Cardiac septum (tissue), 1 donor: ENCODE measurements at regions not wholly inside any gene's neighbourhood (a gene's known extent, or its start where the extent isn't known, plus 50 kb on each side); places are given as distances from the start of the nearest gene placed in this dataset.
"Not testable (repeated sequence)": the region's sequence is repeated elsewhere in the genome, so short reads cannot be mapped to it uniquely, and the experiment has no call there.

ENCODE experiments used
- DNase-seq: peaks from one replicate; pipeline ENCODE4 v3.0.0-alpha.2; 2020; ENCODE audit warnings: low spot score
- intact Hi-C: fragments of 100-400 bp; cut with DNase I; formaldehyde crosslinking; loops from one replicate; pipeline ENCODE4 v1.14.0; 2022
- donor health status: DM: no; HTN: no; CAD: no.

- intact Hi-C loops, result no loop called here
- no peak for DNase-seq
Measured at GRCh38 chr6:50899306-50899870, 80.7 kb downstream of the TFAP2B start.

- DNase-seq, result no peak
- intact Hi-C loops, result no loop called here
Measured at GRCh38 chr6:50902260-50902659, 83.6 kb downstream of the TFAP2B start.

- intact Hi-C loops, result no loop called here
Measured at GRCh38 chr6:50905297-50905696, 86.6 kb downstream of the TFAP2B start.

GRCh38 chr6:50907565-50907964 lies 88.9 kb downstream of the TFAP2B start:
- DNase-seq, result no peak
- intact Hi-C loops, result no loop called here

More at GRCh38 chr6:50905297-50905696, 86.6 kb downstream of the TFAP2B start:
- DNase-seq, result no peak

- DNase-seq, result no peak
- intact Hi-C loops, result no loop called here
Measured at GRCh38 chr6:50913105-50913770, 94.6 kb downstream of the TFAP2B start.

- DNase-seq, intact Hi-C loops: not testable (repeated sequence)
Measured at GRCh38 chr6:50921378-50921777, 102.7 kb downstream of the TFAP2B start.

GRCh38 chr6:50921968-50922367 lies 103.3 kb downstream of the TFAP2B start:
- intact Hi-C loops, result no loop called here
- no peak for DNase-seq

GRCh38 chr6:50922579-50923525 lies 104.2 kb downstream of the TFAP2B start:
- intact Hi-C loops, result no loop called here
- DNase-seq, result no peak

- intact Hi-C loops, result no loop called here
- no peak for DNase-seq
Measured at GRCh38 chr6:50924758-50925157, 106.1 kb downstream of the TFAP2B start.

- no peak for DNase-seq
Measured at GRCh38 chr6:50925548-50925947, 106.9 kb downstream of the TFAP2B start.

GRCh38 chr6:50925981-50926380 lies 107.3 kb downstream of the TFAP2B start:
- intact Hi-C loops, result no loop called here
- no peak for DNase-seq

More at GRCh38 chr6:50925548-50925947, 106.9 kb downstream of the TFAP2B start:
- intact Hi-C loops, result no loop called here

GRCh38 chr6:50927800-50928199 lies 109.1 kb downstream of the TFAP2B start:
- intact Hi-C loops, result no loop called here

GRCh38 chr6:50929323-50929722 lies 110.7 kb downstream of the TFAP2B start:
- intact Hi-C loops, result no loop called here

More at GRCh38 chr6:50927800-50928199, 109.1 kb downstream of the TFAP2B start:
- DNase-seq, result no peak

GRCh38 chr6:50935442-50935841 lies 116.8 kb downstream of the TFAP2B start:
- DNase-seq, result no peak
- intact Hi-C loops, result no loop called here

More at GRCh38 chr6:50929323-50929722, 110.7 kb downstream of the TFAP2B start:
- no peak for DNase-seq

GRCh38 chr6:50936277-50936681 lies 117.6 kb downstream of the TFAP2B start:
- intact Hi-C loops, result no loop called here
- DNase-seq, result no peak

- no peak for DNase-seq
- intact Hi-C loops, result no loop called here
Measured at GRCh38 chr6:50939931-50940330, 121.3 kb downstream of the TFAP2B start.

- no peak for DNase-seq
- intact Hi-C loops, result no loop called here
Measured at GRCh38 chr6:50945789-50946188, 127.1 kb downstream of the TFAP2B start.

GRCh38 chr6:50952092-50952907 lies 133.6 kb downstream of the TFAP2B start:
- intact Hi-C loops, result no loop called here
- DNase-seq, result no peak

- intact Hi-C loops, result no loop called here
- no peak for DNase-seq
Measured at GRCh38 chr6:50956014-50956413, 137.3 kb downstream of the TFAP2B start.
